SHP77 (cell line): ENCODE measurements at regions not wholly inside any gene's neighbourhood (a gene's known extent, or its start where the extent isn't known, plus 50 kb on each side); places are given as distances from the start of the nearest gene placed in this dataset.
A peak's percentile ranks its signal among the peaks of the same experiment; 100 is the strongest.

Experiments used
- DNase-seq, 2 experiments: peaks; one replicate each; lab custom pipeline; 2025; lab: John Stamatoyannopoulos, UW

DNA sequence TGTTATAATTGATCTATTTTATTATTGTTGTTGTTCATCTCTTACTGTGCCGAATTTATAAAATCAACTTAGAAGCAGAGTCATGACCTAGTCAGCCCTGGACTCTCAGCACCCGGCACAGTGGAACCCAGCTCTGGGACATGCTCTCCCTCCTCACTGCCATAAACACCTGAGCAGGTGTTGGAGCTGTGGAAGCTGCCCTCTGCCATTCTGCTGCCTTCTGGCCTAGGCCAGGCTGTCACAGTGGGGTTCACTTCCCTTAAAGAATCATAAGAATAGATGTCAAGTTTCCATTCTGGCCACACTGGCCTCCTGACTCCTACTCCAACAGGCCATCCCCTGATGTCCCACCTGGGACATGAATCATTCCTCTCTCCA is 192.2 kb downstream of the ZFP36L2 start:
- DNase-seq = no peak

DNA sequence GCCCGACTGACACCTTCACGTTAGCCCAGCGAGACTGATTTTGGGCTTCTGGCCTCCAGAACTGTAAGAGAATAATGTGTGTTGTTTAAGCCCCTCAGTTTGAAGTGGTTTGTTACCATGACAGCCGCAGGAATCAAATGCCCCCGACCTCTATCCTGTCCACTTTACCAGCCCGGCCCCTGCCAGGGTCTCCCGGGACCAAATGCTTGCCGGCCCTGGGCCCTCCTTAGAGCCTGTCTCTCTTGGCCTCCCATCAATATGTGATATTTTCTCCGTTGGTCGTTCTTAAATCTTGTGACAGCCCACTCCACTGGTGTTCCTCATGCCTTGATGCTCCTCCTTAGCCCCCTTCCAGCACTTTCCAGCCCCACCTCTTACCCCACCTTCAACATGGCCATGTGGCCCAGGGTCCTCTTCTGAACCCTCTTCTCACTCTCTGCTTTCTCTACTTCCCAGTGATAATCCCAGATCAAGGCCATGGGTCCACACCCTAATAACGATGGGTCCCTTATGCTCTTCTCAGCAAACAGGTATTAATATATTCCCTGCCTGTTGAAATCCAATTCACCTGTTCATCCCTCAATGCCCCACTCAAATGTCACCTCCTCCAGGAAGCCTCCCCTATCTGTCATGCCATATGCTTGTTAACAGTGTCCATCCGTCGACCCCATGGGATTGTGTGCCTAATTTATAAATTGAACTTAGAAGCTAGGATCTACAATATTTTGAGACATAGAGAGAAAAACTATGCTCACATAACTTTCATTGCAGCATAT is 192.8 kb downstream of the ZFP36L2 start:
- no peak for DNase-seq

DNA sequence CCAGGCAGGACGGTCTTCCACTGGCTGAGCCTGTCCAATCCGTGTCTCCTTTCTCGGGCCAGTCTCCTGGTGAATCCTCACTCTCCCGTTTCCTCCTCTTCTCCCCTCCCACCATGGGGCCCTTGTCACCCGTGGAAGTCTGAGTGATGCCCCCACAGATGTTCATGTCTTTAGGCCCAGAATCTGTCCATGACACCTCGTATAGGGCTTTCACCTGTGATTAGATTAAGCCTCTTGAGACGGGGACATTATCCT is 193.5 kb downstream of the ZFP36L2 start:
- no peak for DNase-seq

DNA sequence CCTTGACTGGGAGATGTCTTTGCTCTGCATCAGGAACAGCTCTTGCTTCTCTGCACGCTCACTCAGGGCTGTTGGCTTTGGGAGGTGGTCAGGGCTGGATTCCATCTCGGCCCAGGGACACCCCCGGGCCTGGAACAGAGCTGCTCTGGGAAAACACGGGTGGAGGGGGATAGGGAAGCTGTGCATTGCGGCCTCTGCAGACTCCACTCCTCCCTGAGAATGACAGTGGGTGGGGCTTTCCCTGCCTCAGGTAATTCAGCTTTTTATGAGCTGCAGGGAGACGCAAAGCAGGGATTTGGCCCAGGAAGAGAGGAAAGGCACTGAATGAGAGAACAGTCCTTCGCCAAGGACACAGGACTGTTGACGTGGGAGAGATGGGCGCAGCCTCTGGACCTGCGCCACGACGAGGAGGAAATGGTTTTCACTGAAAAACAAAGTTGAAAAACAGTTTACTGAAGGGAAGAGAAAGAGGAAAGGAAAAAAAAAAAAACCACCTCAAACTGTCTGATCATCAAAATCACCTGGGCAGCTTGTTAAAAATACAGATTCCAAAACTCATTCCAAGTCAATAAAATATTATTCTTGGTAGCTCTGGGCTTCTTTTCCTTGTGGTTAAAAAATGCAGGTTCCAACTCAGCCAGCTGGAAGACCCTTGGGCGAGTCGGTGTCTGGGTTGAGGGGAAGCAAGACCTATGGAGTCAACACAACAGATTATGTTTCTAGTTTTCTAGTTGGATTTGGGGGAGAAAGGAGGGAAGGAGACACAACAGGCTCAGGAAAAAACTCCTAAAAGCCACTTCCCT is 194.0 kb downstream of the ZFP36L2 start:
- DNase-seq = no peak

DNA sequence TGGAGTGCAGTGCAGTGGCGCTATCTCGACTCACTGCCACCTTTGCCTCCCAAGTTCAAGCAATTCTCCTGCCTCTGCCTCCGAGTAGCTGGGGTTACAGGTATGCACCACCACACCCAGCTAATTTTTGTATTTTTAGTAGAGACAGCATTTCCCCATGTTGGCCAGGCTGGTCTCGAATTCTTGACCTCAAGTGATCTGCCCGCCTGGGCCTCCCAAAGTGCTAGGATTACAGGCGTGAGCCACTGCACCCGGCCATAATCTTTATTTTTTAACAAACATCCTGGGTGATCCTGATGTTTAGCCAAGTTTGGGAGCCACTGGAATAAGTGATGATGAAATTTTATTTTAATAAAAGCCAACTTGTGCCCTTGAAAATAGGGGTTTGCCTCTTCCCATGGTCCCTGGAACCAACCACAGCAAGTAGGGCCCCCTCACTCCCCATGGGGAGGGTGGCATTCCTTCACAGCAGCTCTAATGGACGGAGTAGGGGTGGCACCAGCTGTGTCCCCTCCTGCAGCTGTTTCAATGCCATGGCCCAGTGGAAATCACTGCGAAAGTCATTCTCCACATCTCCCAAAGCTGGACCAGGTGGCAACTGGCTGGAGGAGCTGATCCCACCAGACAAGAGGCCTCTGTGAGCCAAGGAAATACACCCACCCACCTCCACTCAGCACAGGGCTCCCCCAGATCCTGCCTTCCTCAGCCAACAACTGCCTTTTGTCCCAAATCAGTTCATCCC is 194.8 kb downstream of the ZFP36L2 start:
- no peak for DNase-seq

DNA sequence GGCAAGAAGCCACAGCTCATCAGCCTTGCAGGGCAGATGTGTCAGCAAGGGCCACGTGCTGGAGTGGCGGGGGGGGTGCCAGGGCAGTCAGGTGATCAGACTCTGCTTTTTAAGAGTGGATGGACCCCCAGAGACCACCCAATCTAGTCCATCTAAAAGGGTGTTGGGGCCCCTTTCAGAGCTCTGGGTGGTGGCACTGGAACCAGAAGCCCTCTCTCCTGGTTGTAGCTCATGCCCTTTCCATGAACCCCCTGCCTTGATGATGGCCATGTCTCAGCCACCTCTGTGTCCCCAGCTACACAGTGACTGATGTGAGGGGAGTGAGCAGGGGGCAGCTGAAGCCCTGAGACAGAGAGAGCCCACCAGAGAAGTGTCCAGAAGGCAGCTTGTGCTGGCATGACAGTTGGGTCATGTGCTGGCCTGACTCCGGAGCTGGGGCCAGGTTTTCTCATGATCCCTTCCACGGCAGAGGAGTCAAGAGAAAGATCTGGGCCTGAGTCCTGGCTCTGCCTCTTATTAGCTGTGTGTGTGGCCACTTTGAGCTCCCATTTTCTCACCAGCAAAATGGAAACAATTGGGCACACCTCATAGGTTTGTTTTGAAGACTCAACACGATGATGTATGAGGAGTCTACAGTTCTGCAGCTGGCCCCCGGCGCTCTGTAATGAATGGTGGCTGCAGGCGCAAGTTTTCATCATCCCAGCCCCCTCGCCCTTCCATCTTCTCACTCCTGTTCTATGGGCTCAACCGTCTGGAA is 195.7 kb downstream of the ZFP36L2 start:
- no peak for DNase-seq

DNA sequence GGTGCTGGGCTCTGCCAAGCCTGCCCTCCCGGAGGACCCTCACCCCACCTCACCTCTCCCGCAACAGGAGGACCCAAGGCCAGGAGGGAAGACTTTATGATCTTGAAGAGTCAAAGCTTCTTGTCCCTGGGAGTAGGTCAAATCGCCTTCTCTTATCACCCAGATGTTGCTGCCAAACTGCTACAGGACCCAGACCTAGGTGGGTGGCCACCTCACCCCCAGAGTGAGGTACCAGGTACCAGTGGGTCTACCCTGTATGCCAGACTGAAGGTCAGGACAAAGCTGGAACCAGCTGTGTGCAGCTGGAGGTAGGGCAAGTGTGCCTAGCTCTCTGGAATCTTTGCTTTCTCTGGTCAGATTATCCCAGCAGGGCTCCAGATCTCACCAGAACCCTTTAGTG is 197.2 kb downstream of the ZFP36L2 start:
- no peak for DNase-seq

DNA sequence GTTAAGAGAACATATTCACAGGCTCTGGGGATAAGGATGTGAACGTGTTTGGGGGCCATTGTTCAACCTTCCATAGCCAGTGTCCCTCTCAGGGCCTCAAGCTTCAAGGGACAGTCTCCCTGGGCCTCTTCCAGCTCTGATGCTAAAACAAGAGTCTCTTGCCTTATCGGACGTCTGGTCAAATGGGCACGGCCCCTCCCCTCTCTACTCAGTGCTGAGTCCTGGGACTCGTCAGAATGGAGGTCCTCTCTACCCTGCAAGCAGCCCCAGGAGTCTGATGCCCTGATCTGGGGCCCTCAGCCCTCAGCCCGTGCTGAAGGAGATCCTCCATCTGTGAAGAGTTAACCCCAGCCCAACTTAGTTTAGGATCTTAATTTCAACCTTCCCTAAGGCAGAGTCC is 198.2 kb downstream of the ZFP36L2 start:
- DNase-seq = no peak

DNA sequence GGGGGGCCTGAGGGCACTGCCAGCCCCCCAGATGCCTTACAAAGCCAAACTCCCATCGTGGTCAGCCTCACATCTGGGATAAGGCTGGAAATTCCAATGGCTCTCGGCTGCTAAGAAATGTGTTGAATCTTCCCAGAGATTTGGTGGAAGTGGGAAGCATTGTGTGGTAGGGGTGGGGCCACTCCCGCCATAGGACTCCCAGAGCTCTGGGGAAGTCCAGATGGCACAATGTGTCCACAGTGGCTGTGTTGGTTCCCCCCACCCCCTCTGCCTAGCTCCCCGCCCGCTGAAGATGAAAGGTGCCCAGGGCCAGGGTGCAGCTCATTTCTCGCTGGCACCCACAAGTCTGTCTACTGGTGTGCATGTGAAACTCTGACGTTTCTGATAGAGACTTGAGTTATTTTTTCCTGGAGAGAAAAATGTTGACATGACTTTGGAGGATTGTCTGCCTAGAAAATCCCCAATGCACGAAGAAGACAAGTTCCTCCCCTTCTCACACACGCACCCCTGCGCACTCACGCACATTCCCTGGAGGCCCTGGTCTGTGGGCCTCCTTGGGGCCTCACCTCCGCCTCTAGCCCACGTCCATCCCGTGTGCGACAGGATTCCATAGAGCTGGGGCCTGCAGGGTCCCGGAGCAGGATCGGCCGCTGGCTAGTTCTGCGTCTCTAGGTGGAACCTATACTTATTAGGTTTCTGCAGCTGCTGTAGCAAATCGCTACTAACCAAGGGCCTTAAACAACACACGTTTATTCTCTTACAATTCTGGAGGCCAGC is 199.1 kb downstream of the ZFP36L2 start:
- DNase-seq = no peak

DNA sequence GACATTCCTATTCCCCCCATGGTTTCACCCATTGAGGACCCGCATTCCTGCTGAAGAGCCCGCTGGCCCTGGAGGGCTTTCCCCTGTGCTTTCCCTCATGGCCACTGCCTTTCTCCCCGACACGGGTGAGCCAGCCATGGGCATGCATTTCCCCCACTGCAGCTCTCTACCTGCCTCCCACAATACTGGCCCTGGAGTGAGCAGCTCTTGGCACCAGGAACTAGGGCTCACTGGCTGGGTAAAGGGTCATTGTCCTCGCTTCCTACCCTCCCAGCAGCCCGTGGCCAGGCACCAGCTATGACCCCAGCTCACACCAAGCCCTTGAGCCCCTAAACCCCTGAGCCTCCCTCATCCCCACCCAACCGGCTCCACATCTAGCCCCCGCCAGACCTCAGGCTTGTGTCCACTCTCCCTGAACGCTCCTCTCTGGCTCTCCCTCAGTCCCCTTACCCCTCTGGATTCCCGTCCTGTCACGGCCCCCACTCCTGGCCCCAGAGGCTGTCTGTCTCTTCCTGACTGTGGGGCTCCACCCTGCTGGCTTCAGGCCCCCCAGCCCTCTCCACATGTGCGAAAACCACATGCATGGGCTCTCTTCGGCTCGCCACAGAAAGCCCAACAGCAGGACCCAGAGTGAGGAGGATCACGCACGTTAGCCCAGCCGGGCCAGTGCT is 199.8 kb downstream of the ZFP36L2 start:
- no peak for DNase-seq

DNA sequence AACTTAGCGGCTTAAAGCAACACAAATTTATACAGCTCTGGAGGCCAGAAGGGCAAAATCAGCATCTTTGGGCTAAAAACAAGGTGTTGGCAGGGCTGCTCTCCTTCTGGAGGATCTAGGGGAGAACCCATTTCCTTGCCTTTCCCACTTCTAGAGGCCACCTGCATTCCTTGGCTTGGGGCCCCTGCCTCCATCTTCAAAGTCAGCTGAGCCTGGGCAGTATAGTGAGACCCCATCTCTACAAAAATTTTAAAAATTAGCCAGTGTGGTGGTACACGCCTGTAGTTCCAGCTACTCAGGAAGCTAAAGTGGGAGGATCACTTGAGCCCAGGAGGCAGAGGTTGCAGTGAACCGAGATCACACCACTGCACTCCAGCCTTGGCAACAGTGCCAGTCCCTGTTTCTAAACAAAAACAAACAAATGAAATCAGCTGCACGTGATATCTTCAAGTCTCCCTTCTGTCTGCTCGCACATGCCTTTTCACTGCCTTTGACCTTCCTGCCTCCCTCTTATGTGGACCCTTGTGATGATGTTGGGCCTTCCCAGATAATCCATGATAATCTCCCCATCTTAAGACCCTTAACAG is 200.6 kb downstream of the ZFP36L2 start:
- DNase-seq = no peak

DNA sequence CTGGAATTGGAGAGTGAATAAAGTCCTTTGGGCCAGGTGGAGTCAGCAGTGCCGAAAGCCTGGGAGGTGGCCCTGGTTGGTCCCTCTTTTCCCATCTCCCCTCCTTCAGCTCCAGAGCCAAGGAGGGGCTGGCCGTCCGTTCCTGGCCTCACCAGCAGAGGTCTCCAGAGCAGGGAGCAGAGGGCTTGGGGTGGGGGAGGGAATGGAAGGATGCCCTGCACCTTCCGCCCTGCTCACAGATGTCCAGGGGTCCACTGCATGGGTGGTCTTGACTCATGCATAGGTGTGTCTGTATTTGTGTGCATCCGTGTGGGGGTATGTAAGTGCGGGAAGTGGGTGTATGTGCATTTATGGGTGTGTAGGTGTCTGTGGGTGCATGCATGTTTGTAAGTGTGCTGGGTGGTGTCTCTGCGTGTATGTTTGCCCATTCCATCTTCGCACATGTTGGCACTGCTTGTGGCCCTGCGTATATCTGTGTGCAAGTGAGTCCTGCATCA is 201.8 kb downstream of the ZFP36L2 start:
- DNase-seq = peak in 1 of 2 experiments; percentile 9

DNA sequence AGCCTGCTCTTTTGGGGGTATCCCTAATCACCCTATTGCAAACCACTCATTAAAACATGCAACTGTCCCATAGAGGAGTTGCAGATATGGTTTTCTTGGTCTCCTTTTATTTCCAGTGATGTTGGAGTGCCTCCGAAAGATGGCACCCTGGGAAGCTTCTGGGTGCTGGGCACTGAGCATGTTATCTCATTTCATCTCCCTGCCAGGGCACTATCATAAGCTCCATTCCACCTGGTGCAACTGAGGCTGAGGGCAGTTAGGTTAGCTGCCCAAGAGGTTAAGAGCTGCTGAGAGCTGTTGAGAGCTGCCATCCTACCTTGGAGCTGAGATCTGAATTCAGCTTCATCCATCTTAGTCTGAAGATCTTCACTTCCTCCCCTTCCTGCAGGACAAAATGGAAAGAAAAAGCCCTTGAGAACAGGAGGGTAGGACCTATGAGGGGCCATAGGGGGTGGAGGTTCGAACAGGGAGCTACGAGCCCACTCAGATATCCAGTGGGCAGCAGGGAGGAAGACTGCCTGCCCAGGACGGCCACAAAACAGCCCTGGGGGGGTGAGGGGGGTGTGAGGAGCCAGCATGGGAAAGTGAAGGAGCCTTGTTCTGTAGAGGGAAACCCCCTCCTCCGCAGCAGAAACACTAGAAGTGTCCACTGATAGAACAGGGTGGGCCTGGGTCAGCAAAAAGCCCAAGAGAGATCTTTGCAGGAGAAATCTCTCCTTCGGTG is 202.5 kb downstream of the ZFP36L2 start:
- DNase-seq = no peak

DNA sequence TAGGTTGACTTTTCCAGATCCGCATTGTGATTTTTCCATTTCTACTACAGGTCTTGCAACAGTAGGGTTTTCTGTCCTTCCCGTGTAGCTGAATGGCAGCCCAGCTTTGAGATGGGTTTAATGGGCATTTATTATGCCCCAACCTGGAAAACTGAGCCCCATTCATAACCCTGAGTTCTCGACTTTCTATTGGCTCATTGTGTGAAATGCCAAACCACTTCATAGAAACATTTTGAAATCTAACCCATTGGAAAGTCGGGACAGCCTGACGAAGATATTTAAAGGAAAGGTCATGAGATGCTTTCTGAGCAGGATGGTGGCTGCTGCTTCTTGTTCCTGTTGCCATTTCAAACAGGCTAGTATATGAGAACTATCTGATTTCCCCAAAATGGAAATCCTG is 203.5 kb downstream of the ZFP36L2 start:
- DNase-seq = no peak

DNA sequence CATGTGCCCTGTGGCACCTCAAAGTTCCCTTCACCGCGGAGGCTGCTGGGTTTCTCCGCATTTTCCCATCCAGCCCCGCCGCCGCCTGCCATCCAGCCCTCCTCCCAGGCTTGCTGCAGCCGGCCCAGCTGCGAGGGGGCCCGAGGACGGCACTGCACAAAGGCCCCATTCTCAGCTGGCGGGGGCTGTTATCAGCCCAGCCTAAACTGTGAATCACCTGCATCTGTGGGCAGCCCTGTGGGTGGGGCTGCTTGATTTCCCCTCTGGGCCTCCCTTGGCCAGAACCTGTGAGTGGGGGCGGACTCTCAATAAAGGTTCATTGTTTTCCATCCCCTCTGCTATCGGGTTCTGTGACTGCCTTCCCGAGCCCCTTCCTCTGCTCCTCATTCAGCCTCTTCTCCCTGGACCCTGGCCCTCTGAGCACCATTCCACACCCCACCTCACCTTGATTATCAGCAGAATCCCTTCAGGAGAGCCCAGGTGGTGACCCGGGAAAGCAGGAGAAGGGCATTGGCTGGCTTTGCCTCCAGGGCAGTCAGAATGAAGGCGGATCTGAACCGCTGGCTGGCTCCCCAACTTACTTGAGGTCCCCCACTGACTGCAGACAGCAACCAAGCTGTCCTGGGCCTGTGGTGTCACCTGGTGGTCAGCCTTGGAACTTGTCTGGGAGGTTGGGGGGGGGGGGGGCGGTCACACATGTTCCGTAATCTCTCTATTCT is 204.5 kb downstream of the ZFP36L2 start:
- no peak for DNase-seq

DNA sequence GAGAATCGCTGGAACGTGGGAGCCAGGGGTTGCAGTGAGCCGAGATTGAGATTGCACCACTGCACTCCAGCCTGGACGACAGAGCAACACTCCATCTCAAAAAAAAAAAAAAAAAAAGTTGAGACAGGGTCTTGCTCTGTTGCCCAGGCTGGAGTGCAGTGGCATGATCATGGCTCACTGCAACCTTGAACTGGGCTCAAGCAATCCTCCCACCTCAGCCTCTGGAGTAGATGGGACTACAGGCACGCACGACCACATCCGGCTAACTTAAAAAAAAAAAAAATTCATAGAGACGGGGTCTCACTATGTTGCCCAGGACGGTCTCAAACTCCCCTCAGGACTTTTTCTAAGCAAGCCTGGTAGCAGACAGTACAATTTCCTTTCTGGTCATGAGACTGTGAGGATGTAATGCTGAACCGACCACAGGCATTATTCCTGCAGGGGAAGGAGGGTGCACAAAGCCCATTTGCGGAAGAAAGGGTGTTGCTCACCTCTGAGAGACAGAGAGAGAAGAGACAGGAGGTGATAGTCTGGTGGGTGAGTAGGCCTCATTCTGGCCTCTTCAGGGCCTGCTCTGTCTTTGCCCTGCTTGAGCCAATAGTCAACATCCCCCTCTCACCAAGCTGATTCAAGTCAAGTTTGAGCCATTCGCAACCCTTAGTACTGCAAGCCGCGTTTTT is 205.3 kb downstream of the ZFP36L2 start:
- DNase-seq = no peak

DNA sequence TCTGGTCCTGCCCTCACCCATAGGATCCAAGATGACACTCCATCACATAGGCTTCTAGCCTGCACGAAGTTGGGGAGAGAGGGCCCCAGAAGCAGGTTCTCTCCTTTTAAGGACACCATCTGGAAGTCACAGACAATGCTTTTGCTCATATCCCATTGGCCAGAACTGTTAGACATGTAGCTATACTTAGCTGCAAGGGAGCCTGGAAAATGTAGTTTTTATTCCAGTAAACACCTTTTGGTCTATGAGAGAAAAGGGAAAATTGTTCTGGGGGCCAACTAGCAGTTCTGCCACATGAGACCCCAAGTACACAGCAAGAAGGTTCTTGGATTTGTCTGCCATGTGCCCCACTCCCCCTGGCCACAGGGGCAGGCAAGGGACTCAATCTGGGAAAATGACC is 206.1 kb downstream of the ZFP36L2 start:
- DNase-seq = no peak

DNA sequence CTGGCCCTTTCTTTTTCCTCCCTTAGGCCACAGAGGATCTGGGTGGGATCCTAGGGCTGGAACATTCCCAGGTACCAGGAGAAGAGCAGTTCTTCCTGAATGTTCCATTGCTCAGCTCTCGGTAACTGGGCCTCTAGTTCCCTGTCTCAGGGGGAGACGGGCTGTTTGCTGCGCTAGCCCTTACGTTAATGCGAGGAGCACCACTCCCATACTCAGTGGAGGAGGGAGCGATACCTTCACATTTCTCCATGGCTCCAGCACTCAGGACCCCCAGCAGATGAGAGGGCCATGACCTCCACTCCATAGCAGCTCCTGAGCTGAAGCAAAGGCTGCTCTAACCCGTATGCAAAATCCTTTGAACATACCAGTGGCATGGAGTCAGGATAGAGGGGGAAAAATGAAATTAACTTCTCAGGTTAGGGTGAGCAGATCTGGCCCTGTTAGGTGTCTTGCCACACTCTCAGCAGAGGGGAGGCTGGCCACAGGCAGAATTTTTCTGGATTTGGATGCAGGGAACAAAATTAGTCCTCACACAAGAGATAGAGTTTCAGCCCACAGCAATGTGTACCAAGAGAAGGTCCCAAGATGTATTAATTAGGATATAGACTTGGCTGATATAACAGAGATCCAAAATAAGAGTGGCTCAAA is 206.7 kb downstream of the ZFP36L2 start:
- no peak for DNase-seq
